Uterus (tissue), 3 donors: ENCODE measurements at regions not wholly inside any gene's neighbourhood (a gene's known extent, or its start where the extent isn't known, plus 50 kb on each side); places are given as distances from the start of the nearest gene placed in this dataset.
"Not testable (repeated sequence)": the region's sequence is repeated elsewhere in the genome, so short reads cannot be mapped to it uniquely, and the experiment has no call there.

Experiments used
- DNase-seq, 2 donors: peaks; one replicate each; pipeline ENCODE4 v3.0.0-alpha.2; 2019 to 2020
- H3K27ac ChIP-seq, 2 donors: fragments of 200-600 bp; sonication (generic); 1 replicate in 1 of 2; 2 replicates in 1 of 2; pipeline ENCODE4 v1.5.1; 2016 to 2018
- H3K27me3 ChIP-seq, 2 donors: fragments of 200-600 bp; sonication (generic); one replicate each; pipeline ENCODE4 v1.5.1; 2018 to 2019; ENCODE audit warnings: control low read depth in 1 of 2
- H3K36me3 ChIP-seq, 2 donors: fragments of 200-600 bp; sonication (generic); one replicate each; pipeline ENCODE4 v1.5.1; 2019; ENCODE audit warnings: control low read depth in 1 of 2
- H3K4me1 ChIP-seq, 2 donors: fragments of 200-600 bp; sonication (generic); one replicate each; pipeline ENCODE4 v1.5.1; 2018 to 2019; ENCODE audit warnings: control low read depth in 1 of 2
- H3K4me3 ChIP-seq, 2 donors: fragments of 200-600 bp; sonication (generic); 1 replicate in 1 of 2; 2 replicates in 1 of 2; pipeline ENCODE4 v1.5.1; 2018 to 2019; ENCODE audit warnings: mild to moderate bottlenecking in 1 of 2
- H3K9me3 ChIP-seq, 2 donors: fragments of 200-600 bp; sonication (generic); one replicate each; pipeline ENCODE4 v1.5.1; 2019; ENCODE audit warnings: control low read depth in 1 of 2
- CTCF ChIP-seq, 4 experiments: fragments of 200-600 bp in 2 of 4; fragments of 450-650 bp in 2 of 4; sonication (generic) in 2 of 4; IDR thresholded peaks; one replicate each; pipeline ENCODE4 v1.5.1; 2016 to 2019; ENCODE audit warnings: antibody characterized with exemption in 4 of 4, mild to moderate bottlenecking in 2 of 4, moderate library complexity in 1 of 4
- POLR2A ChIP-seq, 2 donors: fragments of 450-650 bp; IDR thresholded peaks; one replicate each; pipeline ENCODE4 v1.6.1; 2016; ENCODE audit warnings: antibody characterized with exemption in 2 of 2, mild to moderate bottlenecking in 1 of 2, moderate library complexity in 1 of 2
- intact Hi-C: fragments of 100-400 bp; cut with DNase I; formaldehyde crosslinking; loops from one replicate; pipeline ENCODE4 v1.15.1; 2023; ENCODE audit warnings: low total_unique reads
- donor health status: DM: yes; HTN: yes; CAD: no.

- no peaks in the 10 kb centered on the region for H3K36me3 ChIP-seq
- intact Hi-C loops: no loop called here
- no peak overlapping the region for H3K27ac ChIP-seq
- no peaks in the 10 kb centered on the region for H3K9me3 ChIP-seq
- H3K4me3 ChIP-seq: no peak overlapping the region
- TF ChIP-seq CTCF (IDR thresholded peaks at IDR 0.05) (no peak), POLR2A (IDR thresholded peaks at IDR 0.05) (no peak)
- no peaks in the 10 kb centered on the region for H3K4me1 ChIP-seq
- no peaks in the 10 kb centered on the region for H3K27me3 ChIP-seq
- DNase-seq: no peak
Observed at GRCh38 chr4:104643805-104644204, 149.1 kb upstream of the CXXC4 start.

GRCh38 chr4:104649631-104650030 lies 154.9 kb upstream of the CXXC4 start:
- Histone ChIP-seq H3K36me3 (no peaks in the 10 kb centered on the region), H3K27ac (no peak overlapping the region), H3K9me3 (no peaks in the 10 kb centered on the region), H3K4me3 (no peak overlapping the region), H3K27me3 (no peaks in the 10 kb centered on the region), H3K4me1 (no peaks in the 10 kb centered on the region)
- no peak for TF ChIP-seq CTCF (IDR thresholded peaks at IDR 0.05)
- no peak for DNase-seq
- intact Hi-C loops: no loop called here

GRCh38 chr4:104662269-104662668 lies 167.6 kb upstream of the CXXC4 start:
- H3K27me3 ChIP-seq, H3K36me3 ChIP-seq, H3K4me1 ChIP-seq, DNase-seq, H3K27ac ChIP-seq, intact Hi-C loops, H3K4me3 ChIP-seq, H3K9me3 ChIP-seq: not testable (repeated sequence)

GRCh38 chr4:104677116-104677515 lies 182.4 kb upstream of the CXXC4 start:
- no peaks in the 10 kb centered on the region for H3K27me3 ChIP-seq
- no peaks in the 10 kb centered on the region for H3K36me3 ChIP-seq
- no peak overlapping the region for H3K4me3 ChIP-seq
- no peak for DNase-seq
- no peaks in the 10 kb centered on the region for H3K9me3 ChIP-seq
- intact Hi-C loops: no loop called here
- no peak for TF ChIP-seq POLR2A (IDR thresholded peaks at IDR 0.05)
- H3K27ac ChIP-seq: no peak overlapping the region
- H3K4me1 ChIP-seq: no peaks in the 10 kb centered on the region

GRCh38 chr4:104682311-104682710 lies 187.6 kb upstream of the CXXC4 start:
- no peaks in the 10 kb centered on the region for H3K27me3 ChIP-seq
- no peaks in the 10 kb centered on the region for H3K4me1 ChIP-seq
- no peaks in the 10 kb centered on the region for H3K36me3 ChIP-seq
- H3K9me3 ChIP-seq: no peaks in the 10 kb centered on the region
- no peak for DNase-seq
- intact Hi-C loops: no loop called here
- TF ChIP-seq CTCF (IDR thresholded peaks at IDR 0.05) (no peak), POLR2A (IDR thresholded peaks at IDR 0.05) (no peak)
- H3K4me3 ChIP-seq: no peak overlapping the region
- no peak overlapping the region for H3K27ac ChIP-seq

- H3K4me1 ChIP-seq: no peaks in the 10 kb centered on the region
- H3K4me3 ChIP-seq: no peak overlapping the region
- DNase-seq: no peak
- no peak overlapping the region for H3K27ac ChIP-seq
- intact Hi-C loops: no loop called here
- H3K36me3 ChIP-seq: no peaks in the 10 kb centered on the region
- no peaks in the 10 kb centered on the region for H3K9me3 ChIP-seq
- TF ChIP-seq CTCF (IDR thresholded peaks at IDR 0.05) (no peak), POLR2A (IDR thresholded peaks at IDR 0.05) (no peak)
- H3K27me3 ChIP-seq: peaks cover 0 to 9% of the 10 kb centered on the region in 2 donors
Observed at GRCh38 chr4:104693601-104694201, 199.0 kb upstream of the CXXC4 start.
